ENCODE measurements at regions not wholly inside any gene's neighbourhood (a gene's known extent, or its start where the extent isn't known, plus 50 kb on each side); places are given as distances from the start of the nearest gene placed in this dataset.

DNA sequence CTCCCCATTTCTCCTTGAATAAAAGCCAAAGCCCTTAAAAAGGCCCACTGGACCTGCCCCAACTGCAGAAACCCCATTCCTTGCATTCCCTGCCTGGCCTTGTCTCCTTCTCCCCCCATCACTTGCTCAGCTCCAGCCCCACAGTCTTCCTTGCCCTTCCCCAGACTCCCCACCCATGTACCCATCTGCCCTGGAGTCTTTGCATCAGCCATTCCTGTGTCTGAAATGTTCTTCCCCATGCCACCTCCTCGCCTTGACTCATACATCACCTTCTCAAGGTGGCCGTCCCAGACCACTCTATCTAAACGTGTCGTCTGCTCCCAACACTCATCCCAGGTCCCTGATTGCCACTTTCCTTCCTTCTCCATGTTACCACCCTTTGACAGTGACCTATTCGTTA is 77.4 kb upstream of the SHANK2 start:
- Histone ChIP-seq H3K4me3 (ENCODE audit: control extremely low read depth in 1 of 5, extremely low read depth in 1 of 5, insufficient read depth in 1 of 5, low read depth in 2 of 5, low read length in 4 of 5) (no peak overlapping the region), H3K27ac (ENCODE audit: low read length in 2 of 2) (no peak overlapping the region), H3K4me2 (replicated peaks; ENCODE audit: low read depth, low read length, poor library complexity, severe bottlenecking) (no peak overlapping the region), H3K79me2 (ENCODE audit: control insufficient read depth, insufficient read depth, low read length) (no peaks in the 10 kb centered on the region), H3K36me3 (replicated peaks in 1 of 2; ENCODE audit: control extremely low read depth in 1 of 2, control insufficient read depth in 1 of 2, extremely low read depth in 1 of 2, insufficient read depth in 2 of 2, low read length in 1 of 2) (no peaks in the 10 kb centered on the region), H2AFZ (ENCODE audit: insufficient read depth, low read depth, low read length, poor library complexity, severe bottlenecking) (no peak overlapping the region), H3K9me3 (ENCODE audit: control extremely low read depth in 1 of 3, control insufficient read depth in 2 of 3, insufficient read depth in 1 of 3, low read length in 2 of 3) (peaks cover 0 to 33% (median 19%) of the 10 kb centered on the region in 3 donors), H3K9ac (ENCODE audit: low read length) (no peak overlapping the region), H3K27me3 (replicated peaks in 1 of 4; ENCODE audit: control extremely low read depth in 1 of 4, control insufficient read depth in 3 of 4, insufficient read depth in 4 of 4, low read length in 3 of 4) (peaks cover 0 to 10% (median 0%) of the 10 kb centered on the region in 4 experiments), H3K4me1 (ENCODE audit: control insufficient read depth in 2 of 2, insufficient read depth in 2 of 2, low read length in 2 of 2) (no peaks in the 10 kb centered on the region), H4K20me1 (ENCODE audit: control insufficient read depth, insufficient read depth, low read length, poor library complexity, severe bottlenecking) (no peaks in the 10 kb centered on the region)
- ATAC-seq (ENCODE audit: low read depth) (no peak), DNase-seq (no peak)
- no peak overlapping the region for H3K27ac Mint-ChIP-seq
- H3K9me3 Mint-ChIP-seq (ENCODE audit: insufficient read depth) = peaks cover 5% of the 10 kb centered on the region
- 87% methylated on average over 4 of the region's 5 CpGs for WGBS (ENCODE audit: insufficient coverage)
- intact Hi-C loops (cut with micrococcal nuclease) = no loop called here
- POLR2A ChIA-PET = no interaction called here
- CTCF ChIA-PET = no interaction called here
- no peak overlapping the region for H3K4me3 Mint-ChIP-seq
- no peaks in the 10 kb centered on the region for H3K4me1 Mint-ChIP-seq
- TF ChIP-seq, protein P1, sequence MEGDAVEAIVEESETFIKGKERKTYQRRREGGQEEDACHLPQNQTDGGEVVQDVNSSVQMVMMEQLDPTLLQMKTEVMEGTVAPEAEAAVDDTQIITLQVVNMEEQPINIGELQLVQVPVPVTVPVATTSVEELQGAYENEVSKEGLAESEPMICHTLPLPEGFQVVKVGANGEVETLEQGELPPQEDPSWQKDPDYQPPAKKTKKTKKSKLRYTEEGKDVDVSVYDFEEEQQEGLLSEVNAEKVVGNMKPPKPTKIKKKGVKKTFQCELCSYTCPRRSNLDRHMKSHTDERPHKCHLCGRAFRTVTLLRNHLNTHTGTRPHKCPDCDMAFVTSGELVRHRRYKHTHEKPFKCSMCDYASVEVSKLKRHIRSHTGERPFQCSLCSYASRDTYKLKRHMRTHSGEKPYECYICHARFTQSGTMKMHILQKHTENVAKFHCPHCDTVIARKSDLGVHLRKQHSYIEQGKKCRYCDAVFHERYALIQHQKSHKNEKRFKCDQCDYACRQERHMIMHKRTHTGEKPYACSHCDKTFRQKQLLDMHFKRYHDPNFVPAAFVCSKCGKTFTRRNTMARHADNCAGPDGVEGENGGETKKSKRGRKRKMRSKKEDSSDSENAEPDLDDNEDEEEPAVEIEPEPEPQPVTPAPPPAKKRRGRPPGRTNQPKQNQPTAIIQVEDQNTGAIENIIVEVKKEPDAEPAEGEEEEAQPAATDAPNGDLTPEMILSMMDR (IDR thresholded peaks at IDR 0.05) = no peak
- TF ChIP-seq EZH2 (IDR thresholded peaks at IDR 0.05; ENCODE audit: borderline replicate concordance, insufficient read depth, low read depth, low read length, poor library complexity, severe bottlenecking) = no peak
- H3K27me3 Mint-ChIP-seq = peaks cover 6% of the 10 kb centered on the region

DNA sequence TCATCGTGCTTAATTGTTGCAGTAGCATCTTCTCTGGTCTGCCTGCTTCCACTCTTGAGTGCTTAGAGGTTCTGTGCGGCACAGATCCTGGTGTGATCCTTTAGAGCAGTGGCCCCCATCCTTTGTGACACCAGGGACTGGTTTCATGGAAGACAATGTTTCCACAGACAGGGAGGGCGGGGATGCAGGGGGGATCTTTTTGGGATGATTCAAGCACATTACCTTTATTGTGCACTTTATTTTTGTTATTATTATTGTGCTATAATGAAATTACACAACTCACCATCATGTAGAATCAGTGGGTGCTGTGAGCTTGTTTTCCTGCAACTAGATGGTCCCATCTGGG is 76.8 kb upstream of the SHANK2 start:
- no peak overlapping the region for H3K4me3 ChIP-seq (ENCODE audit: control extremely low read depth in 1 of 5, extremely low read depth in 1 of 5, insufficient read depth in 1 of 5, low read depth in 2 of 5, low read length in 4 of 5)
- no peaks in the 10 kb centered on the region for H3K79me2 ChIP-seq (ENCODE audit: control insufficient read depth, insufficient read depth, low read length)
- H4K20me1 ChIP-seq (ENCODE audit: control insufficient read depth, insufficient read depth, low read length, poor library complexity, severe bottlenecking) = no peaks in the 10 kb centered on the region
- H3K27me3 ChIP-seq (replicated peaks in 1 of 4; ENCODE audit: control extremely low read depth in 1 of 4, control insufficient read depth in 3 of 4, insufficient read depth in 4 of 4, low read length in 3 of 4) = peaks cover 0 to 10% (median 0%) of the 10 kb centered on the region in 4 experiments
- no peak overlapping the region for H3K27ac Mint-ChIP-seq
- H3K36me3 ChIP-seq (replicated peaks in 1 of 2; ENCODE audit: control extremely low read depth in 1 of 2, control insufficient read depth in 1 of 2, extremely low read depth in 1 of 2, insufficient read depth in 2 of 2, low read length in 1 of 2) = no peaks in the 10 kb centered on the region
- no peak overlapping the region for H3K27ac ChIP-seq (ENCODE audit: low read length in 2 of 2)
- TF ChIP-seq EZH2 (IDR thresholded peaks at IDR 0.05; ENCODE audit: borderline replicate concordance, insufficient read depth, low read depth, low read length, poor library complexity, severe bottlenecking) = no peak
- TF ChIP-seq, protein P1 (IDR thresholded peaks at IDR 0.05) = no peak
- peaks cover 7% of the 10 kb centered on the region for H3K27me3 Mint-ChIP-seq
- POLR2A ChIA-PET = no interaction called here
- WGBS (ENCODE audit: insufficient coverage) = 86% methylated on average over 2 of the region's 3 CpGs
- ATAC-seq (ENCODE audit: low read depth) (no peak), DNase-seq (no peak)
- H3K4me3 Mint-ChIP-seq = no peak overlapping the region
- no peaks in the 10 kb centered on the region for H3K4me1 Mint-ChIP-seq
- H3K9ac ChIP-seq (ENCODE audit: low read length) = no peak overlapping the region
- H3K9me3 ChIP-seq (ENCODE audit: control extremely low read depth in 1 of 3, control insufficient read depth in 2 of 3, insufficient read depth in 1 of 3, low read length in 2 of 3) = peaks cover 0 to 27% (median 15%) of the 10 kb centered on the region in 3 donors
- no peaks in the 10 kb centered on the region for H3K4me1 ChIP-seq (ENCODE audit: control insufficient read depth in 2 of 2, insufficient read depth in 2 of 2, low read length in 2 of 2)
- no peak overlapping the region for H3K4me2 ChIP-seq (replicated peaks; ENCODE audit: low read depth, low read length, poor library complexity, severe bottlenecking)
- intact Hi-C loops (cut with micrococcal nuclease) = no loop called here
- H2AFZ ChIP-seq (ENCODE audit: insufficient read depth, low read depth, low read length, poor library complexity, severe bottlenecking) = no peak overlapping the region
- peaks cover 5% of the 10 kb centered on the region for H3K9me3 Mint-ChIP-seq (ENCODE audit: insufficient read depth)
- CTCF ChIA-PET = no interaction called here

Measured in B cell (primary cell).